HepG2 (cell line): ENCODE measurements at regions not wholly inside any gene's neighbourhood (a gene's known extent, or its start where the extent isn't known, plus 50 kb on each side); places are given as distances from the start of the nearest gene placed in this dataset.

ENCODE experiments used
- ATAC-seq: fragments of 200-7000 bp; cut with Tn5 transposase; 3 replicates; pipeline ENCODE4 v1.9.1; 2020; ENCODE audit warnings: mild to moderate bottlenecking, moderate library complexity
- BruUV-seq: library from RNA; stranded (reverse); fragments of 400-500 nt; replicated peaks from 2 replicates; lab custom pipeline; 2021; lab: Mats Ljungman, UMichigan
- CTCF ChIA-PET: fragments of 300-600 bp; formaldehyde crosslinking; extraction: SDS; loops from one replicate; lab custom pipeline; 2021; ENCODE audit warnings: low total read pairs, inconsistent platforms, low intra/inter-chr PET ratio; lab: Yijun Ruan, JAX
- POLR2A ChIA-PET: fragments of 350-600 bp; sonication (Branson Sonifier 250); formaldehyde crosslinking; loops from one replicate; lab custom pipeline; 2020; ENCODE audit warnings: antibody characterized with exemption, inconsistent platforms; lab: Yijun Ruan, JAX
- DNase-seq: peaks from one replicate; pipeline ENCODE4 v3.0.0-alpha.2; 2015; ENCODE audit warnings: low spot score
- FAIRE-seq: peaks from 3 replicates; lab custom pipeline; 2011; peaks lifted over from hg19 to GRCh38; lab: Jason Lieb, UNC
- H2AFZ ChIP-seq: one replicate; pipeline ENCODE4 v1.6.1; 2011; ENCODE audit warnings: low read length, inconsistent platforms
- H3K27ac ChIP-seq: fragments of 300-600 bp; 3 replicates; pipeline ENCODE4 v1.8.0; 2011; ENCODE audit warnings: mixed run types, mild to moderate bottlenecking, mixed read lengths, low read length, inconsistent platforms; ENCODE audit not compliant: insufficient read depth; ENCODE audit errors: extremely low read length
- H3K27me3 ChIP-seq, 2 experiments: fragments of 200-600 bp in 1 of 2; 2 replicates in 1 of 2; 3 replicates in 1 of 2; pipeline versions ENCODE4 v1.6.0 to v1.8.0; 2011; ENCODE audit warnings: low read length in 2 of 2, mild to moderate bottlenecking in 2 of 2, moderate library complexity in 2 of 2, inconsistent platforms in 1 of 2; ENCODE audit not compliant: insufficient read depth in 2 of 2, control insufficient read depth in 1 of 2
- H3K36me3 ChIP-seq, 2 experiments: fragments of 200-600 bp in 1 of 2; replicated peaks in 1 of 2; 2 replicates in 1 of 2; 3 replicates in 1 of 2; pipeline versions ENCODE4 v1.5.1 to v1.8.0; 2011; ENCODE audit warnings: low read length in 2 of 2, inconsistent platforms in 1 of 2; ENCODE audit not compliant: insufficient read depth in 2 of 2, control insufficient read depth in 1 of 2
- H3K4me1 ChIP-seq: 2 replicates; pipeline ENCODE4 v1.5.1; 2012; ENCODE audit warnings: low read length, inconsistent platforms; ENCODE audit not compliant: insufficient read depth
- H3K4me2 ChIP-seq: 2 replicates; pipeline ENCODE4 v1.6.0; 2011; ENCODE audit warnings: low read depth, low read length, inconsistent platforms
- H3K4me3 ChIP-seq, 3 experiments: fragments of 200-600 bp in 1 of 3; sonication (generic), shearing (Covaris generic) in 1 of 3; replicated peaks in 1 of 3; 2 replicates each; pipeline ENCODE4 v1.5.1; 2011 to 2016; ENCODE audit warnings: low read length in 3 of 3, inconsistent platforms in 2 of 3, low read depth in 2 of 3, mild to moderate bottlenecking in 2 of 3, control low read depth in 1 of 3, mixed read lengths in 1 of 3; ENCODE audit not compliant: insufficient read depth in 1 of 3
- H3K79me2 ChIP-seq: one replicate; pipeline ENCODE4 v1.6.1; 2011; ENCODE audit warnings: low read length, inconsistent platforms; ENCODE audit not compliant: insufficient read depth
- H3K9ac ChIP-seq: 2 replicates; pipeline ENCODE4 v1.6.0; 2011; ENCODE audit warnings: mild to moderate bottlenecking, low read depth, low read length, inconsistent platforms; ENCODE audit not compliant: insufficient read depth
- H3K9me3 ChIP-seq: 2 replicates; pipeline ENCODE4 v1.5.1; 2012; ENCODE audit warnings: mild to moderate bottlenecking, low read length
- H4K20me1 ChIP-seq: 2 replicates; pipeline ENCODE4 v1.6.0; 2011; ENCODE audit warnings: inconsistent platforms, mild to moderate bottlenecking, low read length, moderate library complexity; ENCODE audit not compliant: insufficient read depth
- HINFP ChIP-seq: sonication (generic); formaldehyde crosslinking; IDR thresholded peaks from 2 replicates; pipeline ENCODE4 v1.4.0; 2020; ENCODE audit warnings: low read depth, mild to moderate bottlenecking, missing genetic modification reagents
- PRDM10 ChIP-seq: sonication (generic); formaldehyde crosslinking; IDR thresholded peaks from 2 replicates; pipeline ENCODE4 v1.4.0; 2020; ENCODE audit warnings: low read depth, missing genetic modification reagents
- ZNF263 ChIP-seq: sonication (generic); formaldehyde crosslinking; IDR thresholded peaks from 2 replicates; pipeline ENCODE4 v1.4.0; 2020; ENCODE audit warnings: missing genetic modification reagents
- ZNF577 ChIP-seq: sonication (generic); formaldehyde crosslinking; IDR thresholded peaks from 2 replicates; pipeline ENCODE4 v1.4.0; 2020; ENCODE audit warnings: mild to moderate bottlenecking, low read depth, missing genetic modification reagents, borderline replicate concordance
- WGBS: methylation state at CpG from one replicate; pipeline ENCODE4 v1.1.6; 2017; ENCODE audit warnings: low lambda C conversion rate; 5-methylcytosine and 5-hydroxymethylcytosine counted together
- in situ Hi-C: cut with HindIII; loops from 2 replicates; pipeline ENCODE4 v1.10.0; 2017; ENCODE audit warnings: low pct_unique_long_range_greater_than_20kb; ENCODE audit not compliant: extremely low pct_ligation_motif_present
- intact Hi-C: fragments of 100-400 bp; cut with micrococcal nuclease; formaldehyde crosslinking; loops from one replicate; pipeline ENCODE4 v1.10.0; 2022; ENCODE audit not compliant: unreplicated experiment

GRCh38 chr18:67957684-67958083 lies 441.2 kb upstream of the DSEL start:
- POLR2A ChIA-PET, result no interaction called here
- H3K4me2 ChIP-seq, result no peak overlapping the region
- no peak overlapping the region for H3K9ac ChIP-seq
- no peak for TF ChIP-seq ZNF577 (CRISPR knock-in tag)
- TF ChIP-seq HINFP (CRISPR knock-in tag), result no peak
- no peak for TF ChIP-seq PRDM10 (CRISPR knock-in tag)
- no peak for TF ChIP-seq ZNF263 (CRISPR knock-in tag)
- TF ChIP-seq, all 625 proteins: peak for 0
- Histone ChIP-seq H3K9me3 (no peaks in the 10 kb centered on the region), H2AFZ (no peak overlapping the region), H3K4me3 (no peak overlapping the region), H3K4me1 (no peaks in the 10 kb centered on the region), H4K20me1 (no peaks in the 10 kb centered on the region), H3K36me3 (no peaks in the 10 kb centered on the region), H3K27ac (no peak overlapping the region), H3K79me2 (no peaks in the 10 kb centered on the region), H3K27me3 (no peaks in the 10 kb centered on the region)
- no TSS peak for BruUV-seq
- 17% methylated on average over 2 of the region's 2 CpGs for WGBS
- CTCF ChIA-PET, result no interaction called here
- DNase-seq, result no peak
- in situ Hi-C loops (no loop called here), intact Hi-C loops (no loop called here)
- no peak for ATAC-seq
- no peak for FAIRE-seq
